Lower leg skin (tissue), 4 donors: ENCODE measurements at regions not wholly inside any gene's neighbourhood (a gene's known extent, or its start where the extent isn't known, plus 50 kb on each side); places are given as distances from the start of the nearest gene placed in this dataset.

Experiments
- DNase-seq, 2 donors: peaks; one replicate each; pipeline ENCODE4 v3.0.0-alpha.2; 2019; ENCODE audit warnings: low spot score in 2 of 2
- H3K4me3 ChIP-seq: fragments of 200-600 bp; sonication (generic); 2 replicates; pipeline ENCODE4 v1.5.1; 2017; ENCODE audit warnings: mild to moderate bottlenecking, low read depth; ENCODE audit not compliant: poor library complexity, severe bottlenecking
- POLR2A ChIP-seq, 2 donors: fragments of 450-650 bp; IDR thresholded peaks; one replicate each; pipeline ENCODE4 v1.6.1; 2016 to 2017; ENCODE audit warnings: antibody characterized with exemption in 2 of 2, mild to moderate bottlenecking in 1 of 2, moderate library complexity in 1 of 2
- WGBS, 2 donors: methylation state at CpG; one replicate each; pipeline ENCODE4 v1.1.5; 2018; 5-methylcytosine and 5-hydroxymethylcytosine counted together
- intact Hi-C: fragments of 100-400 bp; cut with DNase I; formaldehyde crosslinking; loops from one replicate; pipeline ENCODE4 v1.15.0; 2023; ENCODE audit warnings: low total_unique reads
- TF ChIP-seq, protein P1 (sequence below), 3 donors: fragments of 450-650 bp; IDR thresholded peaks; one replicate each; pipeline ENCODE4 v1.5.1; 2016; ENCODE audit warnings: antibody characterized with exemption in 3 of 3, mild to moderate bottlenecking in 3 of 3, moderate library complexity in 2 of 3

DNA sequence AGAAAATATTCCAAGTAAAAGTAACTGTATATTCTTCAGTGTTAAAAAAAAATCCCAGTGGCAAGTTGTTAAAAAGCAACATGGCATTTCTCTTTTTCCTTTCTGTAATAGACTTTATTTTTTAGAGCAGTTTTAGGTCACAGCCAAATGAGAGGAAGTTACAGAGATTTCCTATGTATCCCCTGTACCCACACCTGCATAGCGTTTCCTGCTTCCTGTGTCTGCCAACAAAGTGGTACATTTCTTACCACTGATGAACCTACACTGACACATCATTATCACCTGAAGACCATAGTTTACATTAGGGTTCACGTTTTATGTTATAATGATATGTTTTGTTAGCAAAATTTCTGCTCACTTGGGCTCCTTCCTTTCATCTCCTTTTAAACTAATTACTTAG is 124.7 kb downstream of the GPAT3 start:
- intact Hi-C loops: no loop called here
- 55 to 62% methylated on average over 2 of the region's 2 CpGs for WGBS, 2 donors
- TF ChIP-seq POLR2A (IDR thresholded peaks at IDR 0.05): no peak
- TF ChIP-seq, protein P1, sequence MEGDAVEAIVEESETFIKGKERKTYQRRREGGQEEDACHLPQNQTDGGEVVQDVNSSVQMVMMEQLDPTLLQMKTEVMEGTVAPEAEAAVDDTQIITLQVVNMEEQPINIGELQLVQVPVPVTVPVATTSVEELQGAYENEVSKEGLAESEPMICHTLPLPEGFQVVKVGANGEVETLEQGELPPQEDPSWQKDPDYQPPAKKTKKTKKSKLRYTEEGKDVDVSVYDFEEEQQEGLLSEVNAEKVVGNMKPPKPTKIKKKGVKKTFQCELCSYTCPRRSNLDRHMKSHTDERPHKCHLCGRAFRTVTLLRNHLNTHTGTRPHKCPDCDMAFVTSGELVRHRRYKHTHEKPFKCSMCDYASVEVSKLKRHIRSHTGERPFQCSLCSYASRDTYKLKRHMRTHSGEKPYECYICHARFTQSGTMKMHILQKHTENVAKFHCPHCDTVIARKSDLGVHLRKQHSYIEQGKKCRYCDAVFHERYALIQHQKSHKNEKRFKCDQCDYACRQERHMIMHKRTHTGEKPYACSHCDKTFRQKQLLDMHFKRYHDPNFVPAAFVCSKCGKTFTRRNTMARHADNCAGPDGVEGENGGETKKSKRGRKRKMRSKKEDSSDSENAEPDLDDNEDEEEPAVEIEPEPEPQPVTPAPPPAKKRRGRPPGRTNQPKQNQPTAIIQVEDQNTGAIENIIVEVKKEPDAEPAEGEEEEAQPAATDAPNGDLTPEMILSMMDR (IDR thresholded peaks at IDR 0.05): no peak
- no peak overlapping the region for H3K4me3 ChIP-seq
- no peak for DNase-seq

DNA sequence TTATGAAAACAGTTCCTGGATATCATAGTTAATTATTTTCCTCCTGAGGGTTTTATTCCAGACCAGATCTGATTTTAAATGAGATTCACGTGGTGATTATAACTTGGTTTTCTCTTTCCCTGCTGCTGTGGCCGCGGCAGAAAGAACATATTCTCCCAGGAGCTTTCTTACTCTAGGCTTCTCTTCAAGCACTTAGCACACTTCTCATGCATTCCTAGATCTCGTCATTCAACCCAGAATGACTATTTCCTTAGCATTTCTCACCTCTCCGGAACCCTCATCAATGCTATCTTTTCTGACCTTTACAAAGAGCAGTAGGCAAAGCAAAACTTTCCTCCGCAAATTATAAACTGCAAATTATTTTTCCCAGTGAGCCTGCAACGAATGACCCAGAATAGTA is 122.9 kb downstream of the GPAT3 start:
- H3K4me3 ChIP-seq: no peak overlapping the region
- no peak for TF ChIP-seq POLR2A (IDR thresholded peaks at IDR 0.05)
- TF ChIP-seq, protein P1 (IDR thresholded peaks at IDR 0.05): no peak
- intact Hi-C loops: no loop called here
- DNase-seq: no peak
- WGBS, 2 donors: 50 to 67% methylated on average over 6 to 7 of the region's 7 CpGs

DNA sequence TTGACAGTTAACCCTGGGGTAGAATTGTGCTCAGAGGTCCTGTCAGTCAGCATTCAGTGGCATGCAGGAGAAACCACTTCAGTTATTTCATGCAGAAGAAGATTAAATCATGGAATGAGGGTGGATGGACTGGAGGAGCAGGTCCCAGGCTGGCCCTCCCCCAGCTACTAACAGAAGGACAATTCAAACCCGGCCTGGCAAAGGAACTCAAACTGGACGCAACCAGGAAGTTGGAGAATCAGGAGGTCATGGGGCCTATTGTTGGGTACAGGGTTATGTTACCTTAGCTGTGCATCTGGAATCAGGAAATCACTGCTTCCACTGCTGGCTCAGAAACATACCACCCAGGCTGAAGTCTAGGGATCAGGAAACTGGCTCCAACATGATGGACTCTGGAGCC is 121.4 kb downstream of the GPAT3 start:
- intact Hi-C loops: no loop called here
- DNase-seq: no peak
- 27 to 41% methylated on average over 2 of the region's 2 CpGs for WGBS, 2 donors
- no peak for TF ChIP-seq POLR2A (IDR thresholded peaks at IDR 0.05)
- TF ChIP-seq, protein P1 (IDR thresholded peaks at IDR 0.05): no peak
- no peak overlapping the region for H3K4me3 ChIP-seq
